ENCODE measurements at regions not wholly inside any gene's neighbourhood (a gene's known extent, or its start where the extent isn't known, plus 50 kb on each side); places are given as distances from the start of the nearest gene placed in this dataset.

- DNase-seq, result no peak
- Histone ChIP-seq H3K27ac (ENCODE audit: low read depth in 1 of 2, low read length in 2 of 2) (no peak overlapping the region), H3K36me3 (replicated peaks in 1 of 2; ENCODE audit: control insufficient read depth in 1 of 2, insufficient read depth in 2 of 2, low read length in 2 of 2) (no peaks in the 10 kb centered on the region), H3K4me2 (replicated peaks; ENCODE audit: extremely low read depth, low read length, poor library complexity, severe bottlenecking) (no peak overlapping the region), H3K4me1 (ENCODE audit: control insufficient read depth in 1 of 2, insufficient read depth in 2 of 2, low read length in 2 of 2) (no peaks in the 10 kb centered on the region), H3K9ac (ENCODE audit: insufficient read depth, low read length, poor library complexity, severe bottlenecking) (no peak overlapping the region), H4K20me1 (ENCODE audit: insufficient read depth, low read length) (no peaks in the 10 kb centered on the region), H3K4me3 (replicated peaks in 1 of 3; ENCODE audit: low read depth in 2 of 3, low read length in 3 of 3) (no peak overlapping the region), H3K9me3 (replicated peaks in 1 of 2; ENCODE audit: control insufficient read depth in 1 of 2, insufficient read depth in 1 of 2, low read length in 2 of 2) (no peaks in the 10 kb centered on the region), H3K79me2 (ENCODE audit: insufficient read depth, low read length) (no peaks in the 10 kb centered on the region), H3K27me3 (ENCODE audit: control insufficient read depth in 2 of 2, insufficient read depth in 2 of 2, low read length in 2 of 2) (no peaks in the 10 kb centered on the region), H2AFZ (ENCODE audit: insufficient read depth, low read depth, low read length, poor library complexity, severe bottlenecking) (no peak overlapping the region)
- WGBS (ENCODE audit: insufficient coverage), result 100% methylated on average over 2 of the region's 3 CpGs
- H3K4me3 Mint-ChIP-seq, result no peak overlapping the region
- H3K9me3 Mint-ChIP-seq, result peaks cover 0 to 4% (median 0%) of the 10 kb centered on the region in 7 donors
- H3K27ac Mint-ChIP-seq, result no peak overlapping the region
- H3K36me3 Mint-ChIP-seq, result no peaks in the 10 kb centered on the region
- intact Hi-C loops (cut with micrococcal nuclease), result no loop called here
- TF ChIP-seq CTCF (IDR thresholded peaks at IDR 0.05), result no peak
- no peaks in the 10 kb centered on the region for H3K4me1 Mint-ChIP-seq
- H3K27me3 Mint-ChIP-seq (ENCODE audit: low read depth in 3 of 3), result peaks cover 0 to 2% (median 0%) of the 10 kb centered on the region in 3 donors
Measured at GRCh38 chr1:58204284-58204683, 342.2 kb downstream of the OMA1 start.

- no peak for DNase-seq
- H3K4me1 Mint-ChIP-seq, result no peaks in the 10 kb centered on the region
- H3K4me3 Mint-ChIP-seq, result no peak overlapping the region
- Histone ChIP-seq H3K9ac (ENCODE audit: insufficient read depth, low read length, poor library complexity, severe bottlenecking) (no peak overlapping the region), H3K36me3 (replicated peaks in 1 of 2; ENCODE audit: control insufficient read depth in 1 of 2, insufficient read depth in 2 of 2, low read length in 2 of 2) (no peaks in the 10 kb centered on the region), H3K4me2 (replicated peaks; ENCODE audit: extremely low read depth, low read length, poor library complexity, severe bottlenecking) (no peak overlapping the region), H3K79me2 (ENCODE audit: insufficient read depth, low read length) (no peaks in the 10 kb centered on the region), H2AFZ (ENCODE audit: insufficient read depth, low read depth, low read length, poor library complexity, severe bottlenecking) (no peak overlapping the region), H4K20me1 (ENCODE audit: insufficient read depth, low read length) (no peaks in the 10 kb centered on the region), H3K27me3 (ENCODE audit: control insufficient read depth in 2 of 2, insufficient read depth in 2 of 2, low read length in 2 of 2) (no peaks in the 10 kb centered on the region), H3K27ac (ENCODE audit: low read depth in 1 of 2, low read length in 2 of 2) (no peak overlapping the region), H3K9me3 (replicated peaks in 1 of 2; ENCODE audit: control insufficient read depth in 1 of 2, insufficient read depth in 1 of 2, low read length in 2 of 2) (no peaks in the 10 kb centered on the region), H3K4me3 (replicated peaks in 1 of 3; ENCODE audit: low read depth in 2 of 3, low read length in 3 of 3) (no peak overlapping the region), H3K4me1 (ENCODE audit: control insufficient read depth in 1 of 2, insufficient read depth in 2 of 2, low read length in 2 of 2) (no peaks in the 10 kb centered on the region)
- peaks cover 0 to 4% (median 2%) of the 10 kb centered on the region in 7 donors for H3K9me3 Mint-ChIP-seq
- peaks cover 0 to 2% (median 0%) of the 10 kb centered on the region in 3 donors for H3K27me3 Mint-ChIP-seq (ENCODE audit: low read depth in 3 of 3)
- H3K36me3 Mint-ChIP-seq, result no peaks in the 10 kb centered on the region
- no CpG with 5 or more reads among the region's 2 CpGs for WGBS (ENCODE audit: insufficient coverage)
- no peak overlapping the region for H3K27ac Mint-ChIP-seq
- no peak for TF ChIP-seq CTCF (IDR thresholded peaks at IDR 0.05)
- intact Hi-C loops (cut with micrococcal nuclease), result no loop called here
Measured at GRCh38 chr1:58201492-58202106, 344.9 kb downstream of the OMA1 start.
